Esophagus squamous epithelium (tissue), 4 donors: ENCODE measurements at regions not wholly inside any gene's neighbourhood (a gene's known extent, or its start where the extent isn't known, plus 50 kb on each side); places are given as distances from the start of the nearest gene placed in this dataset.

ENCODE experiments used
- POLR2A ChIP-seq, 4 donors: fragments of 450-650 bp; IDR thresholded peaks; one replicate each; pipeline ENCODE4 v1.6.1; 2017; ENCODE audit warnings: antibody characterized with exemption in 4 of 4, mild to moderate bottlenecking in 4 of 4, moderate library complexity in 3 of 4
- TF ChIP-seq, protein P1 (sequence below), 6 experiments: fragments of 450-650 bp in 4 of 6; fragments of 200-600 bp in 2 of 6; sonication (generic) in 2 of 6; IDR thresholded peaks; one replicate each; pipeline ENCODE4 v1.5.1; 2016 to 2019; ENCODE audit warnings: antibody characterized with exemption in 6 of 6, mild to moderate bottlenecking in 4 of 6, moderate library complexity in 4 of 6

DNA sequence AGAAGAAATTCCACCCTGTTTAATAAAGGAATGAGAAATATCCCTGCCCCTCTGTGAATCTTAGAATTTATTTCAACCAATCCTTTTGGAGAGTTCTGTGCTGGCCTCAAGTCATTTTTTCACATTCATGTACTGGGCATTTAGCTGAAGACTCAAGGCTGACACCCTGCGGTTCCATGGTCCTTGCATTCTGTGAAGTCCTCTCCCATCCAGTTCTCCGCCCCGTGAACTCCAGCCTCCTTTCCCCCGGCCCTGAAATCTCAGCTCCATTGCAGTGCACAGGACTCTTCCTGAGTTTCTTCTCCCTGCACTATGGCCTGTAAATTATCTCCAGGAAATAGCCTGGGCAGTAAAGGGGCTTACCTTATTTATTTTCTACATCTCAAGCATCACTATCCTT is 183.0 kb upstream of the KCND2 start:
- TF ChIP-seq POLR2A (IDR thresholded peaks at IDR 0.05) = no peak
- TF ChIP-seq, protein P1, sequence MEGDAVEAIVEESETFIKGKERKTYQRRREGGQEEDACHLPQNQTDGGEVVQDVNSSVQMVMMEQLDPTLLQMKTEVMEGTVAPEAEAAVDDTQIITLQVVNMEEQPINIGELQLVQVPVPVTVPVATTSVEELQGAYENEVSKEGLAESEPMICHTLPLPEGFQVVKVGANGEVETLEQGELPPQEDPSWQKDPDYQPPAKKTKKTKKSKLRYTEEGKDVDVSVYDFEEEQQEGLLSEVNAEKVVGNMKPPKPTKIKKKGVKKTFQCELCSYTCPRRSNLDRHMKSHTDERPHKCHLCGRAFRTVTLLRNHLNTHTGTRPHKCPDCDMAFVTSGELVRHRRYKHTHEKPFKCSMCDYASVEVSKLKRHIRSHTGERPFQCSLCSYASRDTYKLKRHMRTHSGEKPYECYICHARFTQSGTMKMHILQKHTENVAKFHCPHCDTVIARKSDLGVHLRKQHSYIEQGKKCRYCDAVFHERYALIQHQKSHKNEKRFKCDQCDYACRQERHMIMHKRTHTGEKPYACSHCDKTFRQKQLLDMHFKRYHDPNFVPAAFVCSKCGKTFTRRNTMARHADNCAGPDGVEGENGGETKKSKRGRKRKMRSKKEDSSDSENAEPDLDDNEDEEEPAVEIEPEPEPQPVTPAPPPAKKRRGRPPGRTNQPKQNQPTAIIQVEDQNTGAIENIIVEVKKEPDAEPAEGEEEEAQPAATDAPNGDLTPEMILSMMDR (IDR thresholded peaks at IDR 0.05) = no peak
